ENCODE measurements at regions not wholly inside any gene's neighbourhood (a gene's known extent, or its start where the extent isn't known, plus 50 kb on each side); places are given as distances from the start of the nearest gene placed in this dataset.
"Not testable (repeated sequence)": the region's sequence is repeated elsewhere in the genome, so short reads cannot be mapped to it uniquely, and the experiment has no call there.

DNA sequence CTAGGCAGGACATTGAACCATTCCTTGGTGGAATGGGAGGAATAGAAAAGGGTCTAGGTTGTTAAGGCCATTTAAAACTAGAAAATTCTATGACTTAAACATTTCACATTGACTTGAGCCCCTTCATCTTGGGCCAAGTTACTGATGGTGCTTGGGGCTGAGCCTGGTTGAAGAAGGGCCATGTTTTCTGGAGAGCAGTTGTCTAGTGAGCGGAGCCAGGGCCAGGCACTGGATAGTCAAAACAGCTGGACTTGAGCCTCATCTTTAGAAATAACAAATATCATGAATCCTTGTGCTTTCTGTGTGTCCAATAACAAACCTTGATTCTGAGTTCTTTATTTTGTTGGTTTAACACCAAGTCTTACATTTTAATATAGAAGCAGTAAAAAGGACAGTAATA, 134.6 kb upstream of the TCF21 start:
- no peak for DNase-seq (ENCODE audit: low spot score)

DNA sequence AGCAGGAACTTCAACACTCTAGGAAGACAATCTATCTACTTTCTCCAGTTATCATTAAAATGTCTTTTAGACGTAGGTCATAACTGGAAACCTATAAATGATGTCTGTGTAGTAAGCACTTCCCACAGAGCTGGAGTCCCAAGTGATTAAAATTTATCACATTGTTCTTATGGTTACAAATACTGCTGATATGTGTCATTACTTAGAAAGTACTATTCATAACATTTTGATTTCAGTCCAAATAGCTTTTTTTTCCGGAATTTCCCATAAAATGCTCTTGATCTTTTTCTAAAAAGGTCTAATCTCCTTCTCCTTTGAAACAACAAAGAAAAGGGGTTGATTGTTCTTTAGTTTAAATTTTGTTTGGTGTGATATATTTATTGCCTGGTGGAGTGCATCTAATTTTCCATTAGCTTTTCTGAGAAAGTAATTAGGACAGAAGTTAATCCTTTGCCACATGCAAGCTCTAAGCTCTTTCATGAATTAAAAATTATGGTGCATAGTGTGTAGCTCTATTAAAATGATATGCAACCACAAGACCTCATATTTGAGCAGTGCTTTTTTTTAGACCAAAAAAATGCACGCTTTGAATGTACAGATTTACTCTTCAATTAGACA, 132.7 kb upstream of the TCF21 start:
- peak; percentile 61 for DNase-seq (ENCODE audit: low spot score)

DNA sequence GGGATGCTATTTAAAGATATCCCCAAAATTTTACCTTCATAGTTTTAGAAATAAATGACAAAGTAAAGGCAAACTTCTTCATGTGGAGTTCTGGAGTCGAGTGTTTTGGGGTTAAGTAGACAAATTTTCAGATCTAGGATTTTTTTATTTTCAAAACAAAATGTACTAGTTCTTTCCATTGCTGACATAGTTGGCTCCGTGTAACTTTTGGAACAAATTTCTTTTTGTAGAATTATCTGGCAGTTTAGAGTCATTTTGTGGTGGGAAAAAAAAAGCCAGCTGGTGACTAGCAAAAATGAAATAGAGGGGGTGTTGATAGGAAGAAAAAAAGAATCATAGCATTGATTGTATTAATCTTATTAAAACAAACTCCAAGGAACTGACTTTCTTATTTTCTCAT, 131.6 kb upstream of the TCF21 start:
- DNase-seq (ENCODE audit: low spot score) = no peak

DNA sequence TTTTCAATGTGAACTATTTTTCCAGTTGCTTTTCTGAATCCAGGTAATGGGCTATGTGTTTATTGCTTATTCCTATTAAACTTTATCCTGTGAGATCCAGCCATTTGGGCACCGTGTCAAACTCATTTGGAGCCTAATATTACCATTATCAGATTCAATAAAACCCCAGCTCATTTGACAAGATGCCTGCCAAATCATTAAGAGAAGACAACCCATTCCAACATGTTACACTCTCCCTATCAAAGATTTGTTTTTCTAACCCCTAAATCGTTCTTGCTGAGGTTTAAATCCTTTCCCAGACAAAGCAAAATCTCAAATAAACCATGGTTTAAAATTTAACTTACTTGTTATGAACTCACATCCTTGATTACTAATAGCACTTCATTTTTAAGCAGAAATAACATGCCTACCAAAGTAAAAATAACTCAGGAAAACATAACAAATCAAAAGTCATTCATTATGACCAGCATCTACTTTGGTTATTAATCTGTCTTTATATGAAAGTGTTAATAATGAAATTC, 130.0 kb upstream of the TCF21 start:
- DNase-seq (ENCODE audit: low spot score) = no peak

DNA sequence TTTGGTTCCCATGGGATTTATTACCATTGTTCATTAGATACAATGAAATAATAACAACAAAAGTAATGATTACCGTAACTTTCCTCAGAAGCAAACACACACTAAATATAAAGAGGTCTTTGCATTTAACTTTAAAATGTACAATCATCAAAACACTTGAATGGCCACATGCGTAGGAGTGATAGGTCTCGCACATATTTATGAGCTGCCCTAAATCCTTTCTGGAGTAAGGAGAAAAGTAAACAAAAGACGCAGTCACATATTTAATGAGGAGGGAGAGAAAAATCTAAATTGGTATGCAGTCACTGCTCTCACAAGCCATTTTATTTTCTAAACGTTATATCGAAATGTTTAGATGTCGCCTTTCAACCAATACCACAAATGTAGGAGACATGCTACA, 129.4 kb upstream of the TCF21 start:
- DNase-seq (ENCODE audit: low spot score) = no peak

DNA sequence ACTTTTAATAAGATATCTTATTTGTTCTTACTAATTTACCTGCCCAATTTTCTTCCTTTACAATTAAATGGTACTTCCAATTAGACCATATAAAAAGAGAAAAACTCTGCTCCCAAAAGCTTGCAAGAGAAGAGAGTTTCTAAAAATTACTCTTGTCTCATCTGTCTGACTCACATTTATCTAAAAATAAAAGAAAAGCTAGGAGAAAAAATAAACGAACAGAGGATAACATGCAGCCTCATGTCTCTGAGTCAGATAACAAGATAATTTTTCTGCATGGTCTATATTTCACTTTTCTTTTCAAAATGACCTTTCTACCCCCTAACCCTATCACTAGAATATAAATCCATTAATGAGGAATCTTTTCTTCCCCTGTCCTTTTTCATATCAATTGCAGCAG, 127.2 kb upstream of the TCF21 start:
- DNase-seq (ENCODE audit: low spot score) = no peak

DNA sequence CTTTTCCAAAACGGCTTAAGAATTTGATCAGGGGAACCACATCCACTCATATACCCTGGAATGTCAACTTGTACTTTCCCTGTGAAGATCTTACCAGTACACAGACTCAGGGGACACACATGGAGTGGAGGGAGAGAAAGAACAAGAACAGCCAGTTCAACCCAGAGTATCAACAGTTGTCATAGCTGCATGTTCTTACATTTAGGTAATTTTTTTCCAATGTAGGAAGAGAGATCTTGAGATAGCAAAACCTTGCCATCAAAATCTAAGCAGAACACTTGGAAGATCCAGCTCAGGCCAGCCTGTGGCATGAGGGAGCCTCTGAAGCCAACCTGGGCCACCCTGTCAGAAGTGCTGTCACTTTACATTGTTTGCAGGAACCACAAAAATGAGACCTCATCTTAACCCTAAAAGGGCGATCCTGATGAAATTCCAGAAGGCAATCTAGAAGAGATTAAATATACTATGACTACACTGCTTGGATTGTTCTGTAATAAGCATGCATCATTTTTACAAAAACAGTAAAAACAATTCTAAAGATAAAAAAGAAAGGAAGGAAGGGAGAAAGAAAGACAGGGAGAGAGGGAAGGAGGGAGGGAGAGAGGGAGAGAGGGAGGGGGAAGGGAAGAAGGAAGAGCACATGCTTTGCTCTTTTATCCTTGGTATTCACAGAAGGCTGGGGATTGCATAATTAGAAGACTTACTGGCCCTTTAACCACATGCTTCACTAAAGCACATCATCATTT, 124.7 kb upstream of the TCF21 start:
- DNase-seq (ENCODE audit: low spot score) = no peak

DNA sequence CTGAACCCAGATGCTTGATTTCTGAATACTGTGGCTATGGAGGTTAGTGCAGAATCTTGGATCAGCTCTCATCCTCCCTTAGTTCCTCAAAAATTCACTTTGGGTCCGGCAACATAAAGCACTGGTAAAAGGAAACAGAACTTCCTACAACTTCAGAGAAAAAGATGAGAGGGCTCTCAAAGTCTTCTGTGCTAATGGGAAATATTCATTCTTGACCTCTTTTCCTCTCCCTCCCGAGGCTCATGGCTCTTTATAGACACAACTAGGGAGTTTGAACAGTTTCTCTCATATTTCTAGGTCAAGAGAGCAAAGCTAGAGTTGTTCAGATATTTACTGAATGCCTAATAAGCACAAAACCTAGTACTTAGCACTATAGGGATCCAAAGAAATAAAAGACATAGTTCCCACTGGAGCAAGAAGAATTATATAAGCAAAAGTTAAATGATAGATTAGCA, 124.1 kb upstream of the TCF21 start:
- no peak for DNase-seq (ENCODE audit: low spot score)

DNA sequence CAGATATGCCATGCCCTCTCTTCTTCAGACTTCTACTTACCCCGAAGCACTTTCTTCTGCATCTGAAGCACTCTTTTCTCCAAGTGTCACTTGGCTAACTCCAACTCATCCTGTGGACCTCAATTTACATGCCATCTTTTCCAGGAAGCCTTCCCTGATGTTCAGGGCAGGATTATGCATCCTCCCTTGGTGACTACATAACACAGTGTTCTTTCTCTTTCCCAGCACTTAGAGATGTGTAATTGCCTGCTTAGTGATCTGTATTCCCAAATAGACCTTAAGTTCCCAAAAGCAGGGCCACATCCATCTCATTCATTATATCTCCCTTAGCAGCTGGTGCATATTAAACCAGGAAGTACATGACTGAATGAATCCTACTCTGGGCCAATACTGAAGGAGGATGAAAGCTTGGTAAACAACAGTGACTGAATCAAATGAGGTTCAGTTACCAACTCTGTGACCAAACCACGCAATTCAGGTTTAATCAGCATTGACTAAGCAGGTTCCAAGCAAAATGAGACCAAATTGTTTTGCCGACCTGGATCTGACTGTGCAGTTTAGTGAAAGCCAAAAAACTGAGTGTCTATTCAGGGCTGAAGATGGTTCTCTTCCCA, 121.4 kb upstream of the TCF21 start:
- no peak for DNase-seq (ENCODE audit: low spot score)

DNA sequence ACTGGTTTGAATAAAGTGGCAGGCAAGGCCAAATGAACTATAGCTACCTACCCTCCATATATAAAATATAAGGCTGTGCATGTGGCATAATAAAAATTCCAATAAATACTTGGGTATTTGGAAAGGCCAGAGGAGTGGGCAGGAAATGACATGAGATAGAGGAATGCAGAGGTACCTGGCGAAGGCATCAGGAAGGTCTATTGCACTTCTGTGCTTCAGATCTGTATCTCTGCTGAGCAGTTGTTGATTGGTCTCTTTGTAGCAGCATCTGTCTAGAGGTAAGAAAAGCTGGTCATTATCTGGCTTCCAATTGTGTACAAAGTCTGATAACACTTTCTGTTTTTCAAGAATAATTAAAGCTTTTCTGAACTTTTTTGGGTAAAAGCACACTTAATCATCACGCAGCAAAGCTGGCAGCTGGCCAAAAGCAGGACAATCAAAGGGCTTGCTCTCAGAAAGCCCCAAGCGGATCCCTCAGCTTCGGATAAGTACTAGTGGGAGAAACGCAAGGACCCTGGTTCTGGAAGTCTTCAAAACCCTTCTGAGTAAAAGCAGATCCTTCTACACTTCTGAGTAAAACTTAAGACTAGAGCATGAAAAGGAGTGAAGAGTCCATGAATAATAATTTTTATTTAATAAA, 120.1 kb upstream of the TCF21 start:
- no peak for DNase-seq (ENCODE audit: low spot score)

DNA sequence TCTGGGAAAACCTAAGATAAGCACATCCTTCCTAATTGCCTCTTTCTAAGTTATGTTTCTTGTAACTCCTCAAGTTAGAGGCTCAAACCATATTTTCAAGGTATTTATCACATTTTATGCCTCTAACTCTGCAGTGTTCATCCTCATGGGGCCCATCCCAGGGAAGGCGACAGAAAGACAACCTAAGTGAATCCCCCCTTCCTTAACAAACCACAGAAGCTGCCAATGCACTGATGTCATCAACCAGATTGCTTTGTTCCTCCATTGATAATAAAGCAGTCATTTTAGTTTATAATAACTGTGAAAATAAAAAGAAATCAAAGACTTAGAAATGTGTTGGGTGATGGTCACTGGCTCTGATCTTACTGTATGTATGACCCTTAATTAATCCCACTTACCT, 119.5 kb upstream of the TCF21 start:
- DNase-seq (ENCODE audit: low spot score) = no peak

DNA sequence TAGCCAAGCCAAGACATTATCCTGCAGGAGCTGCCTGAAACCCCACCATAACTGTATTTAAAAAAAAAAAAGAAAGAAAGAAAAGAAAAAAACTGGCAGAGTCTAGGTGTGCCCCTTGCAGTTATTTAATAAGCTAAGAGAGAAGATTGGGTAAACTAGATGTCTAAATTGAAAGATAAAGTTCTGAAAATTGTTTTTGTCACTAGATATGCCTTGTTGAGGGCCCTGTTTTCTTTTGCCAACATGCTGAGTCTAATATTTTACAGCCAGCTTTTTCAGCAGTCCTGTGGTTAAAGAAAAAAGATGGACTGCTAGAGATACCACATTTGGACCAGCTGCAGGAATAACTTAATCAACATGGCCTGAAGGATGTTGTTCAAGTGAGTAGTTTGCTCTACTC, 116.3 kb upstream of the TCF21 start:
- no peak for DNase-seq (ENCODE audit: low spot score)

DNA sequence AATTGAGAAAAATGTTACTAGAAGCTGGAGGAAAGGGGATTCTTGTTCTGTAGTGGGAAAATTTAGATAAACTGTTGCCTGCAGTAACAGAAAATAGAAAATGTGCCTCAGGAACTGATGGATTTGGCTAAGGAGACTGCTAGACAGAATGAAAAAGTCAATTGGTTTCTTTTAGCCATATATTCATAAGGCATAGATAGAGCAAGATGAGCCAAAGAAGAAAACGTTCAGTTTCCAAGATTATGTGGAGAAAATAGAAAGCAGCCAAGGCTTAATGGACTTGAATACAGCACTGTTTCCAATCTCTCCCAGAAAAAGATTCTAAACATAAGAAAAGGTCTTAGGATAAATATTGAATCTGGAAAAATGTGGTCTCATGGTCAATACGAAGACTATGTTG, 115.1 kb upstream of the TCF21 start:
- no peak for DNase-seq (ENCODE audit: low spot score)

DNA sequence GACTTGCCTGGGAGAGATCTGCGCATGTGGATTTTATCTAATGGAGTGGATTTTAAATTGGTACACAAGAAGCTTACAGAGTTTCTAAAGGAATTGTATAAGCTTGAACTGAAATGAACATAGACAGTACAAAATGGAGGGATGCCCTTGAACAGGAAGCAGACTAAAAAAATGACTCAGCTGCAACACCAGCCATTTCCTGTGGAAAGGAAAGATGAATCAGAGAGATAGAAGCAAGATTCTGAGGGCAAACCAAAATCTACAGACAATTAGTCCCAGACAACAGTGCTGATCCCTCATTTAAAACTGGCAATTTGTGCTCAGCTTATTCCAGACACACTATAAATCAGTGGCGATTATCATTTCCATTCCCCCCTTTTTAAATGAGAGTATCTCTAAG, 114.6 kb upstream of the TCF21 start:
- no peak for DNase-seq (ENCODE audit: low spot score)

DNA sequence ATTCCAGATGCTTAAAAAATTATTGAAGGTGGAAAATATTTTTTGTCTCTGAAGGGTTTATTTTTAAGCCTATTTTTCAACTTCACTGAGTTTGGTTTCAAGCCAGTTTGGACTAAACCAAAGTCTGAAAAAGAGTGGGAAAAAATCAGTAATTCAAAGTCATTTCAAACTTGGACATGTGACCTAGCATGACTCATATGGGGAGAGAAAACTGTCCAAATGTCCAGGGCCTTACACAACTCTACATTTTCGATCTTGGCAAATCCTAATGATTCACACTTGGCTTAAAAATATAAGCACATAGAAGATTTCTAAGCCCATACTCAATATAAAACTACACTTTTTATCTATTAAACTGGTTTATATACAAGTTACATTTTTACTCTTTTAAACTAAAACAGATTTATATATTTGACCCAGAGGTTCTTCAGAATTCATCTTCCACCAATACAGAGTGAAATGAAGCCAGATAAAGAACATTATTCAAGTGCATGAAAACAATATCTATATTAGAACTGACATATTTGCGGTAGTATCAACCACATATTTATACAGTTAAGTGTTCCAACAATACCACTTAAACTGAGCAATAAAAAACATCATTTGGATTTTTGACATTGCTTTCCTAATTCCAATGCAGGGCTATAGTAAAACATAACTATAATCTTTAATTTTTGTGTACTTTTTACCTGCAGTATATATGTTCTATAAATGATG, 110.3 kb upstream of the TCF21 start:
- no peak for DNase-seq (ENCODE audit: low spot score)

DNA sequence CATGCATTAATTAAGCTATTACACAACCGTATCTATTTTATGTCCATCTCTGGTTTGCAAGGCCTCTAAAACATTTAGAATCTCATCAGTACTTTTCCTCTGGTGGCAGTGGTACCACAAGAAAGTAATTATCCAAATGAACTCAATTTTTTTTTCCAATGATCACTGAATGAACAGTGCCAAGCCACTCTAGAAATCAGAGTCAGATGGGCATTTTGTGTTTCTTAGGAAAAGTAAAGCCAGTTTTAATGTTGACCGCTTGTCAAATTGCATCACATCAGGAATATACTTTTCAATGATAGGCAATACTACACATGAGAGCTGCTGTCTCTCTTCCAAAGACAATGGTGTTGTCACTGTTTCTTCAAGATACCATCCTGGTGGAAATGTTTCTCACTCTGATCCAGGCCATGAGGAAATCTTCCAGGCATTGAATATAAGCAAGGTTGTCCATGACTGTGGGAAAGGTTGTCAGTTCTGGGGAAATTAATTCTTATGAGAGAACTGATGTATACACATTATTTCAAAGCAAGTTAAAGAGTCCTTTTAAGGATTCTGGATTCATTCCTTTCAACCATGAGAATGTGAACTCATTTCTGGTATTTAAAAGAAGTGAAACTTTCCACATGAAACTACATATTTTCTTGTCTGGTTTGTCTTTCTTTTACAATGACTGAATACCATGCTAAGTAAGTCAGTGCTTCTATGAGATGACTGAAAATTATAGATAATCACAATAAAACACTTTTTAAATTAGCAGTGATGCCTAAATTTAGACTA, 108.8 kb upstream of the TCF21 start:
- DNase-seq (ENCODE audit: low spot score) = no peak

DNA sequence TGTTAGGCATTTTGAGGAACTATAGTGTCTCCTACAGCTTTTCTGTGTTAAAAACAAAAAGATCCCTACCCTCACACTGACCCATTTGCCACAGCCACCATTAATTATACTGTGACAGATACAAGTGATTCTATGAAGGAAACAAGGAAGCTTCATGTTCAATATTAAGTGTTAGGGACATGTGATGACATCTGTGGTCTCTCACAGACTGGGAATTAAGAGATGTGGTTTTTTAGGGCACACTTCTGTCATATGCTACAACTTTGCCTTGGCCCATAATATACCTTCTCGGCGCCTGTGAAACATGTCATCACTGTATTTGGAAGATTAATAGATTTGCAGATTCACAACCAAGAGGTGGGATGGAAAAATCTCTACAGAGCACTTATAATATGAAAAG, 102.9 kb upstream of the TCF21 start:
- DNase-seq (ENCODE audit: low spot score) = no peak

DNA sequence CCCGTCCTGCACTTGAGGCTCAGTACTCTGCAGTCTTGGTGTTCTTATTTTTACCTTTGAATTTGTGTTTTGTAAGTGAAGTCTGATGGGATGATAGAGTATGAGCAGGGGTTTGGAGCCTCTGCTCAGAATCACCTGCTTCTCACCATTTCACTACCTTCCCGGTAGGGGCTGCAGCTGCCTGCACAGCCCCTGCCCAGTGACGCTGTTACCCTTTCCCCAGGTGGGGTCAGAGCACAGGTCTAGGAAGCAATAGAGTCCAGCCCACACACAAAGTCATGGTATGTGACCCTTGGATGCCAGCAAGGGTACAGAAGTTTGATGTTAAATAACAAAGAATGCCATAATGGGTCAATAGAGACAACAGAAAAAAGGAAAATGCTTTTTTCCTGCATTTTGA, 101.8 kb upstream of the TCF21 start:
- DNase-seq (ENCODE audit: low spot score) = no peak

DNA sequence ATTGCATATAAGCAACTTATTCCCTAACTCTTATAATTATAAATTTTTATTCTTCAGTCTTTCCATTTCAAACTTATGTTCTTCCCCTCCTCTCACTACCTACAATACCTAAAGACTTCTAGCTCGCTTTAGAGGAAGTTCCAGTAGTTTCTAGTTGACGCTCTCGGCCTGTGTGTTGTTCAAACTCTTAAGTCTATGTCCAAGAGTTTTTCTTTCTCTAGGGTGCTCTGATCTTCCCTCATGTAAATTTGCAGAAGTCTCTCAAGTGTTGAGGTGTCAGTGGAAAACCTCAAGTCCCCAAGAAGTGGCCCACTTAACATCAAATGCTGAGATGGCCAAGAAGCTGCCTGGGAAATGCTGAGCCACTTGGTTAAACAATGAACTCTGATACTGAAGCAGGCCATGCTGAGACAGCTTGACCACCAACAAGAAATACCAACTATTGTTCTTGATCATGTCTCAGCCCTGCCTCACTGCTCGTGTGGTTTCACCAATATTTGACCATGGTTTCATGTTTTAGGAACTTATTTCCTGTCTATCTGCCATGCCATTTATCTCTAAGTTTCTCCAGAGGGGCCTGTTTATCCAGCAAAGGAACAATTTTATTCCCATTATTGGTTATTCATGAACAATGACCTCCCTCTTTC, 100.9 kb upstream of the TCF21 start:
- no peak for DNase-seq (ENCODE audit: low spot score)

DNA sequence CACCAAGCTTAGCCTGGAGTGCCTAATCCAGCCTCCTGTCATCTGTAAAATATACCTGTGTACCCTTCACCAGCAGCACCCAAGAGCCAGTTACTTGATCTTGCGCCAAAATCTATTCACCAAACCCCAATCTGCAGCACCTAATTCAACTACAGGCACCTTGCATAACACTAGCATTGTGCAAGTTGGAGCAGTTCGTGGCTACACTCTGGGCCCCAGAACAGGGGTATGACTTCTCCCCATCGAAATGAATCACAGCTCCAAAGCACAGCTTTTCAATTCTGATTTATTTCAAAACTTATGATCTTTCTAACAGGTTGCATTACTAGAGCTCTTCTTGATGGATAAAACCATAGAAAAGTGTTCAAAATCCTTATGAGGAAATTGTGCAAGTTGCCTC, 100.4 kb upstream of the TCF21 start:
- DNase-seq (ENCODE audit: low spot score) = no peak

DNA sequence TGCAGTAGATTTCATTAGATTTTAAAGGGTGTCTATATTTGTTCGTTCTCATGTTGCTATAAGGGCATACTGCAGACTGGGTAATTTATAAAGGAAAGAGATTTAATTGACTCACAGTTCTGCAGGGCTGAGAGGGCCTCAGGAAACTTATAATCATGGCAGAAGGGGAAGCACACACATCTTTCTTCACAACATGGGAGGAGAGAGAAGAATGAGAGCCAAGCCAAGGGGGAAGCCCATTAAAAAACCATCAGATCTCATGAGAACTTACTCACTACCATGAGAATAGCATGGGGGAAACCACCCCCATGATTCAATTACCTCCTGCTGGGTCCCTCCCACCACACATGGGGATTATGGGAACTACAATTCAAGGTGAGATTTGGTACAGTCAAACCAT, 99.5 kb upstream of the TCF21 start:
- not testable (repeated sequence) for DNase-seq (ENCODE audit: low spot score)
